ENCODE measurements at regions not wholly inside any gene's neighbourhood (a gene's known extent, or its start where the extent isn't known, plus 50 kb on each side); places are given as distances from the start of the nearest gene placed in this dataset.

- Histone ChIP-seq H3K79me2 (no peaks in the 10 kb centered on the region), H3K27me3 (ENCODE audit: control insufficient read depth, insufficient read depth, low read length) (no peaks in the 10 kb centered on the region), H3K4me2 (ENCODE audit: low read length) (no peak overlapping the region), H3K27ac (no peak overlapping the region), H3K9me3 (ENCODE audit: control insufficient read depth, low read length) (no peaks in the 10 kb centered on the region), H3K36me3 (ENCODE audit: control insufficient read depth, insufficient read depth, low read length) (no peaks in the 10 kb centered on the region), H3K9ac (no peak overlapping the region), H2AFZ (no peak overlapping the region), H3K4me3 (ENCODE audit: low read depth, low read length) (no peak overlapping the region), H3K4me1 (no peaks in the 10 kb centered on the region)
- no peak for TF ChIP-seq CTCF (IDR thresholded peaks at IDR 0.05)
Measured at GRCh38 chr16:86653285-86654006, 75.1 kb downstream of the FOXL1 start.

GRCh38 chr16:86657972-86658371, 79.6 kb downstream of the FOXL1 start:
- Histone ChIP-seq H3K9ac (no peak overlapping the region), H3K4me3 (ENCODE audit: low read depth, low read length) (no peak overlapping the region), H3K4me2 (ENCODE audit: low read length) (no peak overlapping the region), H3K4me1 (no peaks in the 10 kb centered on the region), H2AFZ (no peak overlapping the region), H3K36me3 (ENCODE audit: control insufficient read depth, insufficient read depth, low read length) (no peaks in the 10 kb centered on the region), H3K27ac (no peak overlapping the region), H3K27me3 (ENCODE audit: control insufficient read depth, insufficient read depth, low read length) (no peaks in the 10 kb centered on the region), H3K9me3 (ENCODE audit: control insufficient read depth, low read length) (no peaks in the 10 kb centered on the region), H3K79me2 (no peaks in the 10 kb centered on the region)
- TF ChIP-seq CTCF (IDR thresholded peaks at IDR 0.05): no peak

- Histone ChIP-seq H3K27ac (no peak overlapping the region), H2AFZ (no peak overlapping the region), H3K9ac (no peak overlapping the region), H3K36me3 (ENCODE audit: control insufficient read depth, insufficient read depth, low read length) (no peaks in the 10 kb centered on the region), H3K4me3 (ENCODE audit: low read depth, low read length) (no peak overlapping the region), H3K4me2 (ENCODE audit: low read length) (no peak overlapping the region), H3K27me3 (ENCODE audit: control insufficient read depth, insufficient read depth, low read length) (no peaks in the 10 kb centered on the region), H3K4me1 (no peaks in the 10 kb centered on the region), H3K79me2 (no peaks in the 10 kb centered on the region), H3K9me3 (ENCODE audit: control insufficient read depth, low read length) (no peaks in the 10 kb centered on the region)
- no peak for TF ChIP-seq CTCF (IDR thresholded peaks at IDR 0.05)
Measured at GRCh38 chr16:86660623-86661022, 82.3 kb downstream of the FOXL1 start.

GRCh38 chr16:86661706-86662105, 83.4 kb downstream of the FOXL1 start:
- H3K36me3 ChIP-seq (ENCODE audit: control insufficient read depth, insufficient read depth, low read length): no peaks in the 10 kb centered on the region
- no peaks in the 10 kb centered on the region for H3K79me2 ChIP-seq
- no peak overlapping the region for H3K4me3 ChIP-seq (ENCODE audit: low read depth, low read length)
- H3K4me1 ChIP-seq: no peaks in the 10 kb centered on the region
- no peak overlapping the region for H3K27ac ChIP-seq
- H3K4me2 ChIP-seq (ENCODE audit: low read length): no peak overlapping the region
- no peaks in the 10 kb centered on the region for H3K9me3 ChIP-seq (ENCODE audit: control insufficient read depth, low read length)
- no peak overlapping the region for H2AFZ ChIP-seq
- no peak overlapping the region for H3K9ac ChIP-seq
- TF ChIP-seq CTCF (IDR thresholded peaks at IDR 0.05): no peak
- H3K27me3 ChIP-seq (ENCODE audit: control insufficient read depth, insufficient read depth, low read length): no peaks in the 10 kb centered on the region

- Histone ChIP-seq H3K79me2 (no peaks in the 10 kb centered on the region), H3K27me3 (ENCODE audit: control insufficient read depth, insufficient read depth, low read length) (no peaks in the 10 kb centered on the region), H3K9ac (no peak overlapping the region), H3K4me1 (no peaks in the 10 kb centered on the region), H3K4me2 (ENCODE audit: low read length) (no peak overlapping the region), H3K9me3 (ENCODE audit: control insufficient read depth, low read length) (no peaks in the 10 kb centered on the region), H3K4me3 (ENCODE audit: low read depth, low read length) (no peak overlapping the region), H2AFZ (no peak overlapping the region), H3K36me3 (ENCODE audit: control insufficient read depth, insufficient read depth, low read length) (no peaks in the 10 kb centered on the region), H3K27ac (no peak overlapping the region)
- no peak for TF ChIP-seq CTCF (IDR thresholded peaks at IDR 0.05)
Measured at GRCh38 chr16:86662195-86662594, 83.8 kb downstream of the FOXL1 start.
